ENCODE measurements at regions not wholly inside any gene's neighbourhood (a gene's known extent, or its start where the extent isn't known, plus 50 kb on each side); places are given as distances from the start of the nearest gene placed in this dataset.

- TF ChIP-seq EZH2 (IDR thresholded peaks at IDR 0.05; ENCODE audit: low read length) (no peak), CTCF (optimal IDR thresholded peaks at IDR 0.05 in 1 of 3, IDR thresholded peaks at IDR 0.05 in 1 of 3, conservative IDR thresholded peaks at IDR 0.05 in 1 of 3; ENCODE audit: extremely low read depth in 1 of 3, insufficient read depth in 2 of 3, low read length in 3 of 3) (no peak)
Measured at GRCh38 chr10:52472406-52473146, 158.5 kb downstream of the DKK1 start.

All from keratinocyte (primary cell).